ENCODE measurements at regions not wholly inside any gene's neighbourhood (a gene's known extent, or its start where the extent isn't known, plus 50 kb on each side); places are given as distances from the start of the nearest gene placed in this dataset.

- TF ChIP-seq EZH2 (optimal IDR thresholded peaks at IDR 0.05; ENCODE audit: low read depth, low read length): no peak
- TF ChIP-seq CTCF (IDR thresholded peaks at IDR 0.05; ENCODE audit: low read length): no peak
Measured at GRCh38 chr4:54427826-54428225, 198.7 kb downstream of the PDGFRA start.
